ENCODE measurements at regions not wholly inside any gene's neighbourhood (a gene's known extent, or its start where the extent isn't known, plus 50 kb on each side); places are given as distances from the start of the nearest gene placed in this dataset.

DNA sequence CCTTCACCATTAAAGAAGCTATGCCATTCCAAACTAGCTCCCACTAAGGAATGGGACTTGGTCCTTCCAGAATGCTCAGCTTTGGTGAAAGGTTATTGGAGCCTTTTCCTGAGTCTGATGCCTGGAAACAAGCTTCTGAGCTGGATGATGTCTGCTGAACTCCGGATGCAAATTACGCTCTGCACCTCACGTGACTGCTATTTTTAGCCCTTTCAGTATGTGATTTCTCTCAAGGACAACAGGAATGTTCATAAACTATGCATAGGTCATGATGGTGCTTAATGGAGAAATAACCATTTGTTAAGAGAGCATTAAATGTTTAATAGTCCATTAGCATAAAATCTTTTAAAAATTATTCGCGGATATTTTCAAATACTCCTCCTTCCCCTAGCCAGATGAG lies 631.4 kb upstream of the KIRREL3 start:
- TF ChIP-seq RNF2 (IDR thresholded peaks at IDR 0.05; ENCODE audit: borderline replicate concordance, low read depth) (no peak), HDAC2 (IDR thresholded peaks at IDR 0.05) (no peak), CEBPB (IDR thresholded peaks at IDR 0.05) (no peak), POLR2A (IDR thresholded peaks at IDR 0.05; ENCODE audit: low read length) (no peak), EP300 (IDR thresholded peaks at IDR 0.05) (no peak), MAFK (IDR thresholded peaks at IDR 0.05; ENCODE audit: partially characterized antibody) (no peak), TP53 (CRISPR knock-in tag; IDR thresholded peaks at IDR 0.05) (no peak), MAZ (IDR thresholded peaks at IDR 0.05; ENCODE audit: borderline replicate concordance, low read depth, low read length) (no peak)
- TF ChIP-seq, protein P1, sequence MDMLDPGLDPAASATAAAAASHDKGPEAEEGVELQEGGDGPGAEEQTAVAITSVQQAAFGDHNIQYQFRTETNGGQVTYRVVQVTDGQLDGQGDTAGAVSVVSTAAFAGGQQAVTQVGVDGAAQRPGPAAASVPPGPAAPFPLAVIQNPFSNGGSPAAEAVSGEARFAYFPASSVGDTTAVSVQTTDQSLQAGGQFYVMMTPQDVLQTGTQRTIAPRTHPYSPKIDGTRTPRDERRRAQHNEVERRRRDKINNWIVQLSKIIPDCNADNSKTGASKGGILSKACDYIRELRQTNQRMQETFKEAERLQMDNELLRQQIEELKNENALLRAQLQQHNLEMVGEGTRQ (IDR thresholded peaks at IDR 0.05): no peak
- TF ChIP-seq, protein P2, sequence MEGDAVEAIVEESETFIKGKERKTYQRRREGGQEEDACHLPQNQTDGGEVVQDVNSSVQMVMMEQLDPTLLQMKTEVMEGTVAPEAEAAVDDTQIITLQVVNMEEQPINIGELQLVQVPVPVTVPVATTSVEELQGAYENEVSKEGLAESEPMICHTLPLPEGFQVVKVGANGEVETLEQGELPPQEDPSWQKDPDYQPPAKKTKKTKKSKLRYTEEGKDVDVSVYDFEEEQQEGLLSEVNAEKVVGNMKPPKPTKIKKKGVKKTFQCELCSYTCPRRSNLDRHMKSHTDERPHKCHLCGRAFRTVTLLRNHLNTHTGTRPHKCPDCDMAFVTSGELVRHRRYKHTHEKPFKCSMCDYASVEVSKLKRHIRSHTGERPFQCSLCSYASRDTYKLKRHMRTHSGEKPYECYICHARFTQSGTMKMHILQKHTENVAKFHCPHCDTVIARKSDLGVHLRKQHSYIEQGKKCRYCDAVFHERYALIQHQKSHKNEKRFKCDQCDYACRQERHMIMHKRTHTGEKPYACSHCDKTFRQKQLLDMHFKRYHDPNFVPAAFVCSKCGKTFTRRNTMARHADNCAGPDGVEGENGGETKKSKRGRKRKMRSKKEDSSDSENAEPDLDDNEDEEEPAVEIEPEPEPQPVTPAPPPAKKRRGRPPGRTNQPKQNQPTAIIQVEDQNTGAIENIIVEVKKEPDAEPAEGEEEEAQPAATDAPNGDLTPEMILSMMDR (IDR thresholded peaks at IDR 0.05): no peak
- TF ChIP-seq, protein P3, sequence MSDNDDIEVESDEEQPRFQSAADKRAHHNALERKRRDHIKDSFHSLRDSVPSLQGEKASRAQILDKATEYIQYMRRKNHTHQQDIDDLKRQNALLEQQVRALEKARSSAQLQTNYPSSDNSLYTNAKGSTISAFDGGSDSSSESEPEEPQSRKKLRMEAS (IDR thresholded peaks at IDR 0.05): no peak
